Activated naive CD8-positive, alpha-beta T cell treated with anti-CD3 and anti-CD28 coated beads, Interleukin-2, amount 50 U/mL, for 24 hours (primary cell): ENCODE measurements at regions not wholly inside any gene's neighbourhood (a gene's known extent, or its start where the extent isn't known, plus 50 kb on each side); places are given as distances from the start of the nearest gene placed in this dataset.

ENCODE experiments used
- ATAC-seq: fragments of 150-1000 bp; cut with Tn5 transposase; one replicate; pipeline ENCODE4 v1.10.0; 2021
- DNase-seq: peaks from one replicate; pipeline ENCODE4 v3.0.0; 2021
- H3K27ac Mint-ChIP-seq: one replicate; pipeline ENCODE4 v1.8.0; 2021; ENCODE audit warnings: mild to moderate bottlenecking, mixed read lengths
- H3K27me3 Mint-ChIP-seq: one replicate; pipeline ENCODE4 v1.8.0; 2021; ENCODE audit warnings: mixed read lengths
- H3K36me3 Mint-ChIP-seq: one replicate; pipeline ENCODE4 v1.8.0; 2021; ENCODE audit warnings: low read depth, mixed read lengths
- H3K4me1 Mint-ChIP-seq: one replicate; pipeline ENCODE4 v1.8.0; 2021; ENCODE audit warnings: mixed read lengths
- H3K4me3 Mint-ChIP-seq: one replicate; pipeline ENCODE4 v1.8.0; 2021; ENCODE audit warnings: mild to moderate bottlenecking, moderate library complexity, mixed read lengths
- H3K9me3 Mint-ChIP-seq: one replicate; pipeline ENCODE4 v1.8.0; 2021; ENCODE audit warnings: mixed read lengths

GRCh38 chr1:239708622-239709021 lies 322.3 kb downstream of the CHRM3 start:
- Mint-ChIP-seq H3K36me3 (peaks cover 53% of the 10 kb centered on the region), H3K27ac (peak overlapping the region; percentile 67)

GRCh38 chr1:239711768-239712167 lies 325.4 kb downstream of the CHRM3 start:
- Mint-ChIP-seq H3K27me3 (no peaks in the 10 kb centered on the region), H3K9me3 (peaks cover 7% of the 10 kb centered on the region), H3K4me1 (peaks cover 12% of the 10 kb centered on the region), H3K27ac (no peak overlapping the region), H3K4me3 (no peak overlapping the region), H3K36me3 (peaks cover 35% of the 10 kb centered on the region)
- DNase-seq (no peak), ATAC-seq (no peak)

More at GRCh38 chr1:239708622-239709021, 322.3 kb downstream of the CHRM3 start:
- no peak overlapping the region for H3K4me3 Mint-ChIP-seq
- H3K9me3 Mint-ChIP-seq, result peaks cover 7% of the 10 kb centered on the region
- no peaks in the 10 kb centered on the region for H3K27me3 Mint-ChIP-seq
- peaks cover 14% of the 10 kb centered on the region for H3K4me1 Mint-ChIP-seq
- no peak for DNase-seq
- ATAC-seq, result no peak

GRCh38 chr1:239717097-239717917 lies 330.9 kb downstream of the CHRM3 start:
- ATAC-seq (no peak), DNase-seq (no peak)
- Mint-ChIP-seq H3K27me3 (no peaks in the 10 kb centered on the region), H3K36me3 (peaks cover 4% of the 10 kb centered on the region), H3K9me3 (no peaks in the 10 kb centered on the region), H3K27ac (peak overlapping the region; percentile 98), H3K4me3 (no peak overlapping the region), H3K4me1 (peaks cover 27% of the 10 kb centered on the region)

- H3K4me1 Mint-ChIP-seq, result peaks cover 32% of the 10 kb centered on the region
- ATAC-seq, result no peak
- H3K36me3 Mint-ChIP-seq, result peaks cover 3% of the 10 kb centered on the region
- H3K27ac Mint-ChIP-seq, result peak overlapping the region; percentile 98
- no peak for DNase-seq
- no peaks in the 10 kb centered on the region for H3K9me3 Mint-ChIP-seq
- H3K4me3 Mint-ChIP-seq, result no peak overlapping the region
- H3K27me3 Mint-ChIP-seq, result no peaks in the 10 kb centered on the region
These were observed 331.5 kb downstream of the CHRM3 start for GRCh38 chr1:239717918-239718184.

- Mint-ChIP-seq H3K36me3 (no peaks in the 10 kb centered on the region), H3K27ac (peak overlapping the region; percentile 98), H3K4me1 (peaks cover 36% of the 10 kb centered on the region), H3K9me3 (no peaks in the 10 kb centered on the region), H3K27me3 (no peaks in the 10 kb centered on the region), H3K4me3 (no peak overlapping the region)
- peak; percentile 7 for ATAC-seq
- no peak for DNase-seq
These were observed 332.2 kb downstream of the CHRM3 start for GRCh38 chr1:239718571-239718970.

- Mint-ChIP-seq H3K27ac (peak overlapping the region; percentile 98), H3K9me3 (no peaks in the 10 kb centered on the region), H3K4me1 (peaks cover 40% of the 10 kb centered on the region), H3K27me3 (no peaks in the 10 kb centered on the region), H3K4me3 (no peak overlapping the region), H3K36me3 (no peaks in the 10 kb centered on the region)
- ATAC-seq (peak; percentile 89), DNase-seq (no peak)
These were observed 332.7 kb downstream of the CHRM3 start for GRCh38 chr1:239718997-239719628.

- no peaks in the 10 kb centered on the region for H3K9me3 Mint-ChIP-seq
- H3K36me3 Mint-ChIP-seq, result no peaks in the 10 kb centered on the region
- ATAC-seq (peak; percentile 63), DNase-seq (peak; percentile 49)
- H3K27ac Mint-ChIP-seq, result peak overlapping the region; percentile 98
- H3K4me3 Mint-ChIP-seq, result no peak overlapping the region
- peaks cover 46% of the 10 kb centered on the region for H3K4me1 Mint-ChIP-seq
- H3K27me3 Mint-ChIP-seq, result no peaks in the 10 kb centered on the region
These were observed 333.4 kb downstream of the CHRM3 start for GRCh38 chr1:239719642-239720258.

- H3K4me3 Mint-ChIP-seq, result no peak overlapping the region
- H3K27me3 Mint-ChIP-seq, result no peaks in the 10 kb centered on the region
- peaks cover 53% of the 10 kb centered on the region for H3K4me1 Mint-ChIP-seq
- H3K9me3 Mint-ChIP-seq, result no peaks in the 10 kb centered on the region
- ATAC-seq (no peak), DNase-seq (no peak)
- peak overlapping the region; percentile 98 for H3K27ac Mint-ChIP-seq
- no peaks in the 10 kb centered on the region for H3K36me3 Mint-ChIP-seq
These were observed 335.7 kb downstream of the CHRM3 start for GRCh38 chr1:239722035-239722434.

- H3K27ac Mint-ChIP-seq, result peak overlapping the region; percentile 13
- DNase-seq, result no peak
- ATAC-seq, result no peak
- no peak overlapping the region for H3K4me3 Mint-ChIP-seq
- peaks cover 11% of the 10 kb centered on the region for H3K36me3 Mint-ChIP-seq
- H3K4me1 Mint-ChIP-seq, result peaks cover 47% of the 10 kb centered on the region
- H3K9me3 Mint-ChIP-seq, result peaks cover 5% of the 10 kb centered on the region
- H3K27me3 Mint-ChIP-seq, result no peaks in the 10 kb centered on the region
These were observed 337.5 kb downstream of the CHRM3 start for GRCh38 chr1:239723776-239724367.

- ATAC-seq, result no peak
- peaks cover 12% of the 10 kb centered on the region for H3K36me3 Mint-ChIP-seq
- peaks cover 42% of the 10 kb centered on the region for H3K4me1 Mint-ChIP-seq
- H3K27ac Mint-ChIP-seq, result no peak overlapping the region
- no peaks in the 10 kb centered on the region for H3K27me3 Mint-ChIP-seq
- H3K4me3 Mint-ChIP-seq, result no peak overlapping the region
- no peak for DNase-seq
- peaks cover 5% of the 10 kb centered on the region for H3K9me3 Mint-ChIP-seq
These were observed 339.0 kb downstream of the CHRM3 start for GRCh38 chr1:239725371-239725770.

- Mint-ChIP-seq H3K27ac (no peak overlapping the region), H3K36me3 (peaks cover 12% of the 10 kb centered on the region)
These were observed 339.6 kb downstream of the CHRM3 start for GRCh38 chr1:239725933-239726332.

GRCh38 chr1:239730378-239730777 lies 344.0 kb downstream of the CHRM3 start:
- no peak for ATAC-seq
- no peak for DNase-seq
- Mint-ChIP-seq H3K27me3 (no peaks in the 10 kb centered on the region), H3K36me3 (peaks cover 12% of the 10 kb centered on the region), H3K4me3 (no peak overlapping the region), H3K27ac (no peak overlapping the region), H3K4me1 (peaks cover 14% of the 10 kb centered on the region), H3K9me3 (peaks cover 5% of the 10 kb centered on the region)

More at GRCh38 chr1:239725933-239726332, 339.6 kb downstream of the CHRM3 start:
- Mint-ChIP-seq H3K4me3 (no peak overlapping the region), H3K9me3 (peaks cover 5% of the 10 kb centered on the region), H3K4me1 (peaks cover 40% of the 10 kb centered on the region), H3K27me3 (no peaks in the 10 kb centered on the region)
- no peak for DNase-seq
- no peak for ATAC-seq

GRCh38 chr1:239731082-239731748 lies 344.8 kb downstream of the CHRM3 start:
- no peak overlapping the region for H3K27ac Mint-ChIP-seq
- ATAC-seq (peak; percentile 36), DNase-seq (no peak)
- H3K4me1 Mint-ChIP-seq, result peaks cover 17% of the 10 kb centered on the region
- H3K36me3 Mint-ChIP-seq, result peaks cover 12% of the 10 kb centered on the region
- no peaks in the 10 kb centered on the region for H3K27me3 Mint-ChIP-seq
- H3K9me3 Mint-ChIP-seq, result peaks cover 5% of the 10 kb centered on the region
- no peak overlapping the region for H3K4me3 Mint-ChIP-seq

GRCh38 chr1:239732770-239733169 lies 346.4 kb downstream of the CHRM3 start:
- H3K27me3 Mint-ChIP-seq, result no peaks in the 10 kb centered on the region
- peaks cover 8% of the 10 kb centered on the region for H3K36me3 Mint-ChIP-seq
- peaks cover 5% of the 10 kb centered on the region for H3K9me3 Mint-ChIP-seq
- H3K27ac Mint-ChIP-seq, result no peak overlapping the region
- peaks cover 14% of the 10 kb centered on the region for H3K4me1 Mint-ChIP-seq
- no peak for DNase-seq
- no peak overlapping the region for H3K4me3 Mint-ChIP-seq
- no peak for ATAC-seq
